ENCODE measurements at regions not wholly inside any gene's neighbourhood (a gene's known extent, or its start where the extent isn't known, plus 50 kb on each side); places are given as distances from the start of the nearest gene placed in this dataset.
A peak's percentile ranks its signal among the peaks of the same experiment; 100 is the strongest.

DNA sequence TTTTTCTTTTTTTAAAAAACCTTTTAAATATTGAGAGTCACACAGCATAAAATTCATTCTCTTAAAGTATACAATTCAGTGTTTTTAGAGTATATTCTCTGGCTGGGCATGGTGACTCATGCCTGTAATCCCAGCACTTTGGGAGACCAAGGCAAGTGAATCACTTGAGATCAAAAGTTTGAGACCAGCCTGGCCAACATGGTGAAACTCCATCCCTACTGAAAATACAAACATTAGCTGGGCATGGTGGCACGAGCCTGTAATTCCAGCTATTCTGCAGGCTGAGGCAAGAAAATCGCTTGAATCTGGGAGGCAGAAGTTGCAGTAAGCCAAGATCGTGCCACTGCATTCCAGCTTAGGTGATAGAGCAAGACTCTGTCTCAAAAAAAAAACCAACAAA is 68.4 kb upstream of the BCAT1 start:
- DNase-seq (ENCODE audit: insufficient read length, low spot score) (no peak), FAIRE-seq (peak; percentile 20)
- TF ChIP-seq PAX5 (IDR thresholded peaks at IDR 0.05; ENCODE audit: insufficient read depth, low read length, severe bottlenecking) (no peak), SPI1 (IDR thresholded peaks at IDR 0.05; ENCODE audit: low read depth, low read length) (no peak), POLR2AphosphoS5 (IDR thresholded peaks at IDR 0.05; ENCODE audit: low read depth, low read length) (no peak), POU2F2 (IDR thresholded peaks at IDR 0.05; ENCODE audit: low read depth, low read length) (no peak), TAF1 (IDR thresholded peaks at IDR 0.05; ENCODE audit: low read depth, low read length) (no peak), POLR2A (IDR thresholded peaks at IDR 0.05; ENCODE audit: low read depth, low read length) (no peak)

DNA sequence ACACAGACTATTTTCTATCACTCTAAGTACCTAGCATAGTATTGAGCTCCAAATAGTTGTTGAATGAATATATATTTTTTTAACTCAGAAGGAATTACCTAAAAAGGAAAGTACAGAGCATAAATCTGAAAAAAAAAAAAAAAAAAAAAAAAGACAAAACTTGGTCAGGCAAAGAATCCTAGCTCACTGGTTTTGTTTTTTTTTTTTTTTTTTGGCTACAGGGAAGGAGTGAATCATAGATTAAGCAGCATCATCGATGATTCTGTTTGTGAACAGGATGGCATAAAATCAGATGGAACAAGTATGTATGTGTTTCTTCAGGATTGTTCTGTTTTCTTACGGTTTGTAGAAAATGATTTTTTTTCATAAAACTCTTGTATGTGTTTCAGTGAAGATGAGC is 66.1 kb upstream of the BCAT1 start:
- DNase-seq (ENCODE audit: insufficient read length, low spot score): no peak
- no peak for TF ChIP-seq POLR2A (IDR thresholded peaks at IDR 0.05; ENCODE audit: low read depth, low read length)
- TF ChIP-seq POLR2AphosphoS5 (IDR thresholded peaks at IDR 0.05; ENCODE audit: low read depth, low read length): no peak
- no peak for TF ChIP-seq SPI1 (IDR thresholded peaks at IDR 0.05; ENCODE audit: low read depth, low read length)
- no peak for TF ChIP-seq TAF1 (IDR thresholded peaks at IDR 0.05; ENCODE audit: low read depth, low read length)
- TF ChIP-seq PAX5 (IDR thresholded peaks at IDR 0.05; ENCODE audit: insufficient read depth, low read length, severe bottlenecking): no peak
- TF ChIP-seq POU2F2 (IDR thresholded peaks at IDR 0.05; ENCODE audit: low read depth, low read length): no peak
- no peak for FAIRE-seq

DNA sequence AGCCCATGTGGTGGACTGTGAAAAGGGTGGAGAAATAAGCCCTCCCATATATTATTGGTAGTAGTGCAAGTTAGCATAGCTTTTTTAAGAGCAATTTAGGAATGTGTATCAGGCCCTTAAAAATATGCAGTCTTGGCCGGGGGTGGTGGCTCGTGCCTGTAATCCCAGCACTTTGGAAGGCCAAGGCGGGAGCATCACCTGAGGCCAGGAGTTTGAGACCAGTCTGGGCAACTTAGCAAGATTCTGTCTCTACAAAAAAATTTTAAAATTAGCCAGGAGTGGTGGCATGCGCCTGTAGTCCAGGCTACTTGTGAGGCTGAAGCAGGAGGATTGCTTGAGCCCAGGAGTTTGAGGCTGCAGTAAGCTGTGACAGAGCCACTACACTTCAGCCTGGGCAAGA is 64.2 kb upstream of the BCAT1 start:
- FAIRE-seq: no peak
- TF ChIP-seq POLR2AphosphoS5 (IDR thresholded peaks at IDR 0.05; ENCODE audit: low read depth, low read length): no peak
- TF ChIP-seq POU2F2 (IDR thresholded peaks at IDR 0.05; ENCODE audit: low read depth, low read length): no peak
- no peak for TF ChIP-seq PAX5 (IDR thresholded peaks at IDR 0.05; ENCODE audit: insufficient read depth, low read length, severe bottlenecking)
- TF ChIP-seq TAF1 (IDR thresholded peaks at IDR 0.05; ENCODE audit: low read depth, low read length): no peak
- no peak for TF ChIP-seq POLR2A (IDR thresholded peaks at IDR 0.05; ENCODE audit: low read depth, low read length)
- no peak for TF ChIP-seq SPI1 (IDR thresholded peaks at IDR 0.05; ENCODE audit: low read depth, low read length)
- no peak for DNase-seq (ENCODE audit: insufficient read length, low spot score)

DNA sequence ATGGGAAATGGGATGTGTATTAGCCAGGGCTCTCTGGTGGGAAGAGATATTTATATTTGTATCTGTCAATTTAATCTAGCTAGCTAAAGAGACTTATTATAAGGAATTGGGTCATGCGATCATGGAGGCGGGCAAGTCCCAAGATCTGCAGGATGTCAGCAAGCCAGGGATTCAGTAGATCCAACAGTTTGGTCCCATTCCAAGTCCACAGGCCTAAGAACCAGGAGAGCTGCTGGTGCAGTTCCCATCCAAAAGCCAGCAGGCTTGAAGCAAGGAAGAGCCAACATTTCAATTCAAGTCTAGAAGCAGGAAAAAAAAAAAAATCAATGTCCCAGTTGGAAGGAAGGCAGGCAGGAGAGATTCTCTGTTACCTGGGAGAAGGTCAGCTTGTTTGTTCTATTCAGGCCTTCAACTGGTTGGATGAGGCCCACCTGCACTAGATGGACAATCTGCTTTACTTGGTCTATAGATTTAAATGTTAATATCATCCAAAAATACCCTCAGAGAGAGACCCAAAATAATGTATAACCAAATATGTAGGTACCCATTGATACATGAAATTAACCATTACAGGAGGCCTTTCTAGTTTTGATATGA is 60.7 kb upstream of the BCAT1 start:
- FAIRE-seq: peak; percentile 64

DNA sequence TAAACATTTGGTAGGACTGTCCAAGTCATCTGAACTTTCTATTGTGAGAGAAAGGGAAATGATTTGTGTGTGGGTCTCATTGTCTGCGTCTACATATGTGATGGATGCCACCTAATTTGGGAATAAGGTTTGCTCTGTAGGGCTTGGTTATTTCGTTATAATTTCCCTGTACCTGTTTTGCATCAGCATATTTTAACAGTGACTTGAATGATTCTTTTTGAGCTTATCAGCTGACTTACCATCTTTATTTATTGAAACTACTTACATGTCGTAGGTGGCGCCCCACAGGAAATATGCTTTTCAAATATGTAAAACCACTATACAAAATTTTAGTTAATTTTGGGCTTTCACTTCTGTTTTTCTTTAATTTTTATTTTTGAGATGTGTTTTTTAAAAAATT is 56.5 kb upstream of the BCAT1 start:
- FAIRE-seq (peak; percentile 78), DNase-seq (ENCODE audit: insufficient read length, low spot score) (no peak)
- peak; percentile 53; the same call in 1 of the 2 replicates for TF ChIP-seq SPI1 (IDR thresholded peaks at IDR 0.05; ENCODE audit: low read depth, low read length)
- no peak for TF ChIP-seq POLR2A (IDR thresholded peaks at IDR 0.05; ENCODE audit: low read depth, low read length)

More for the DNA sequence above, 60.7 kb upstream of the BCAT1 start:
- no peak for DNase-seq (ENCODE audit: insufficient read length, low spot score)
- no peak for TF ChIP-seq POU2F2 (IDR thresholded peaks at IDR 0.05; ENCODE audit: low read depth, low read length)
- TF ChIP-seq POLR2AphosphoS5 (IDR thresholded peaks at IDR 0.05; ENCODE audit: low read depth, low read length): no peak
- no peak for TF ChIP-seq SPI1 (IDR thresholded peaks at IDR 0.05; ENCODE audit: low read depth, low read length)
- no peak for TF ChIP-seq POLR2A (IDR thresholded peaks at IDR 0.05; ENCODE audit: low read depth, low read length)
- TF ChIP-seq PAX5 (IDR thresholded peaks at IDR 0.05; ENCODE audit: insufficient read depth, low read length, severe bottlenecking): no peak
- no peak for TF ChIP-seq TAF1 (IDR thresholded peaks at IDR 0.05; ENCODE audit: low read depth, low read length)

DNA sequence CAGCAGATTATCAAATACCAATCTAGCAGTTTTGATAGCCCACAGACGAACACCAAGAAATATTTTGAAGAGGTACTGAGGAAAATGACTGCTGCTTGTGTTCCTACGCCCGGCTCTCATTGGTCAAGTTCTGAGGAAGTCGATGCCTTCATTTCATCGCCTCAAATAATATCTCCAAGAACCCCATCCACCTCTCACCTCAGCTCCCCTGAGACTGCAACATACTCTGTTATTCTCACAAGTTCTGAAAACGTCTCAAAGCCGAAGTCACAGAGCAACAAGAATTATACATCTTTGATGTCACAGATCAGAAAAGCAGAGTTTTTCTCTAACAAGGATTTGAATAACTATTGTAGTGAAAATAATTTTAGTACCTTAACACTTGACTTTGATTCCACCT is 55.5 kb upstream of the BCAT1 start:
- peak; percentile 71 for FAIRE-seq
- no peak for DNase-seq (ENCODE audit: insufficient read length, low spot score)
- no peak for TF ChIP-seq POLR2AphosphoS5 (IDR thresholded peaks at IDR 0.05; ENCODE audit: low read depth, low read length)
- no peak for TF ChIP-seq TAF1 (IDR thresholded peaks at IDR 0.05; ENCODE audit: low read depth, low read length)
- TF ChIP-seq PAX5 (IDR thresholded peaks at IDR 0.05; ENCODE audit: insufficient read depth, low read length, severe bottlenecking): no peak
- no peak for TF ChIP-seq POU2F2 (IDR thresholded peaks at IDR 0.05; ENCODE audit: low read depth, low read length)
- TF ChIP-seq SPI1 (IDR thresholded peaks at IDR 0.05; ENCODE audit: low read depth, low read length): no peak
- no peak for TF ChIP-seq POLR2A (IDR thresholded peaks at IDR 0.05; ENCODE audit: low read depth, low read length)

DNA sequence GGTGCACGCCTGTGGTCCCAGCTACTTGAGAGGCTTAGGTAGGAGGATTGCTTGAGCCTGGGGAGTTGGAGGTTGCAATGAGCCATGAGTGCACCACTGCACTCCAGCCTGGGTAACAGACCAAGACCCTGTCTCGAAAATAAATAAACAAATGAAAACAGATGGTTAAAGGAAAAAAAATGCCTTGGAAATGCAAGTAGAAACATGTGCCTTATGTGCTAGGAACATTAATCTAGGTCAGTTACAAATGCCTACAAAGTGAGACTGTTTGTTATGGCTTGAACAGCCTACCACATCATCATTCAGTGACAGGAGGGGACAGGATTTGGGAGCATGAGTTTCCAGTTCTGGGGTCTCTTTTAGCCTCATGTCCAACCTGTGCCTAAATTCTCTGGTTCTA is 52.4 kb upstream of the BCAT1 start:
- no peak for DNase-seq (ENCODE audit: insufficient read length, low spot score)
- TF ChIP-seq TAF1 (IDR thresholded peaks at IDR 0.05; ENCODE audit: low read depth, low read length) (no peak), POLR2AphosphoS5 (IDR thresholded peaks at IDR 0.05; ENCODE audit: low read depth, low read length) (no peak), SPI1 (IDR thresholded peaks at IDR 0.05; ENCODE audit: low read depth, low read length) (no peak), PAX5 (IDR thresholded peaks at IDR 0.05; ENCODE audit: insufficient read depth, low read length, severe bottlenecking) (no peak), POU2F2 (IDR thresholded peaks at IDR 0.05; ENCODE audit: low read depth, low read length) (no peak), POLR2A (IDR thresholded peaks at IDR 0.05; ENCODE audit: low read depth, low read length) (no peak)
- peak; percentile 81 for FAIRE-seq

All from GM12891 (cell line).